OCI-LY7 (cell line): ENCODE measurements at regions not wholly inside any gene's neighbourhood (a gene's known extent, or its start where the extent isn't known, plus 50 kb on each side); places are given as distances from the start of the nearest gene placed in this dataset.

Source experiments
- BruUV-seq: library from RNA; stranded (reverse); fragments of 400-500 nt; replicated peaks from 2 replicates; lab custom pipeline; 2021; lab: Mats Ljungman, UMichigan
- CTCF ChIA-PET: fragments of 300-600 bp; sonication (Branson Sonifier 250); formaldehyde crosslinking; loops from one replicate; lab custom pipeline; 2022; ENCODE audit warnings: antibody characterized with exemption; ENCODE audit not compliant: unreplicated experiment; lab: Charles Lee
- POLR2A ChIA-PET: fragments of 300-600 bp; sonication (Branson Sonifier 250); formaldehyde crosslinking; loops from one replicate; lab custom pipeline; 2022; ENCODE audit warnings: antibody characterized with exemption; lab: Charles Lee
- DNase-seq: peaks from one replicate; pipeline ENCODE4 v3.0.0-alpha.2; 2015; ENCODE audit warnings: low spot score
- H2AFZ ChIP-seq: fragments of 200-600 bp; sonication (generic), shearing (Covaris generic); 2 replicates; pipeline ENCODE4 v1.6.1; 2014; ENCODE audit warnings: mild to moderate bottlenecking, antibody characterized with exemption, low read length, moderate library complexity
- H3K27ac ChIP-seq: fragments of 200-600 bp; sonication (generic); 2 replicates; pipeline ENCODE4 v1.5.1; 2014; ENCODE audit warnings: mixed run types, low read depth, mild to moderate bottlenecking, moderate library complexity, low read length, inconsistent platforms; ENCODE audit not compliant: poor library complexity, severe bottlenecking
- H3K36me3 ChIP-seq: fragments of 200-600 bp; sonication (generic); 2 replicates; pipeline ENCODE4 v1.6.1; 2014; ENCODE audit warnings: mild to moderate bottlenecking, antibody characterized with exemption, low read length, moderate library complexity, mixed read lengths; ENCODE audit not compliant: insufficient read depth
- H3K4me1 ChIP-seq: fragments of 200-600 bp; sonication (generic); 2 replicates; pipeline ENCODE4 v1.5.1; 2014; ENCODE audit warnings: mild to moderate bottlenecking, low read length; ENCODE audit not compliant: insufficient read depth, poor library complexity, severe bottlenecking
- H3K4me2 ChIP-seq: fragments of 200-600 bp; sonication (generic); 2 replicates; pipeline ENCODE4 v1.6.1; 2014; ENCODE audit warnings: mild to moderate bottlenecking, low read length
- H3K4me3 ChIP-seq: fragments of 200-600 bp; sonication (generic); 2 replicates; pipeline ENCODE4 v1.5.1; 2014; ENCODE audit warnings: mild to moderate bottlenecking, low read depth, low read length; ENCODE audit not compliant: poor library complexity, severe bottlenecking
- H3K79me2 ChIP-seq: fragments of 200-600 bp; sonication (generic); 2 replicates; pipeline ENCODE4 v1.6.1; 2016; ENCODE audit warnings: low read depth, mild to moderate bottlenecking, low read length, moderate library complexity, mixed read lengths; ENCODE audit not compliant: insufficient read depth
- H3K9me2 ChIP-seq: fragments of 200-600 bp; sonication (generic); 2 replicates; pipeline ENCODE4 v1.6.1; 2016; ENCODE audit warnings: mild to moderate bottlenecking, low read length, mixed read lengths; ENCODE audit not compliant: insufficient read depth
- H3K9me3 ChIP-seq: fragments of 200-600 bp; sonication (generic); 2 replicates; pipeline ENCODE4 v1.6.1; 2014; ENCODE audit warnings: mild to moderate bottlenecking, mixed run types, low read length, mixed read lengths
- H4K20me1 ChIP-seq: fragments of 200-600 bp; sonication (generic); 2 replicates; pipeline ENCODE4 v1.6.1; 2014; ENCODE audit warnings: mild to moderate bottlenecking, antibody characterized with exemption, low read length, moderate library complexity, mixed read lengths; ENCODE audit not compliant: insufficient read depth
- EZH2phosphoT487 ChIP-seq: fragments of 200-600 bp; sonication (generic); IDR thresholded peaks from 2 replicates; pipeline ENCODE4 v1.6.1; 2018; ENCODE audit warnings: low read depth, borderline replicate concordance, mild to moderate bottlenecking, mixed run types, antibody characterized with exemption, low read length, moderate library complexity, mixed read lengths
- intact Hi-C: fragments of 100-400 bp; cut with micrococcal nuclease; formaldehyde crosslinking; loops from one replicate; pipeline ENCODE4 v1.10.0; 2022; ENCODE audit not compliant: unreplicated experiment
- TF ChIP-seq, protein P1 (sequence below): fragments of 200-600 bp; sonication (generic); conservative IDR thresholded peaks from 2 replicates; pipeline ENCODE4 v1.5.1; 2014; ENCODE audit warnings: mild to moderate bottlenecking, antibody characterized with exemption, low read length, moderate library complexity, mixed read lengths

DNA sequence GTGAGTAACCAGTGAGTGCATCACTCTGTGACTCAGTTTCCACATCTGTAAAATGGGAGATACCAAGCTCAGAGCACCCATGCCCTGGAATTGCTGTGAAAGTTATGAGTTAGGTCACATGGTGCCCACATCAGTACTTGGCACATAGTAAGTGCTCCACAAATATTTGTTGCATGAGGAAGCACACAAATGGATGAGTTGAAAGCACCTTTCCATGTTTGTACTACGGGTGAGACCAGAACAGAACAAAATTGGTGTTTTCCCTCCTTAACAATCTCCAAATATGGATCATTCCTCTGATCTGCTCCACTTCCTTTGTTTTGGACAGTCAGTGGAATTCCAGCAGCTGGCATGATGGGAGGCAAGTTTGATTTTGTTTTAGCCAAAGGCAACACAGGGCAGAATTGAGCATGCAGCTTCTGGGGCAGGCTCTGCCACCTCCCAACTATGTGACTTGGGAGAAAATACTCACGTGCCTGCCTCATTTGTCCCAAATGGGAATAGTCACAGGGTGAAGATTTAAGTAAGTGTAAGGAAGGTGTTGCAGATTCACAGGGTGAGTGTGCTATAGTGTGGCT, 503.7 kb upstream of the SULF2 start:
- Histone ChIP-seq H3K9me2 (no peaks in the 10 kb centered on the region), H2AFZ (no peak overlapping the region), H3K79me2 (no peaks in the 10 kb centered on the region), H3K36me3 (no peaks in the 10 kb centered on the region), H3K9me3 (no peaks in the 10 kb centered on the region), H3K4me2 (no peak overlapping the region), H3K4me1 (no peaks in the 10 kb centered on the region), H3K27ac (no peak overlapping the region), H3K4me3 (no peak overlapping the region), H4K20me1 (no peaks in the 10 kb centered on the region)
- POLR2A ChIA-PET: no interaction called here
- no peak for DNase-seq
- no peak for TF ChIP-seq EZH2phosphoT487
- TF ChIP-seq, protein P1, sequence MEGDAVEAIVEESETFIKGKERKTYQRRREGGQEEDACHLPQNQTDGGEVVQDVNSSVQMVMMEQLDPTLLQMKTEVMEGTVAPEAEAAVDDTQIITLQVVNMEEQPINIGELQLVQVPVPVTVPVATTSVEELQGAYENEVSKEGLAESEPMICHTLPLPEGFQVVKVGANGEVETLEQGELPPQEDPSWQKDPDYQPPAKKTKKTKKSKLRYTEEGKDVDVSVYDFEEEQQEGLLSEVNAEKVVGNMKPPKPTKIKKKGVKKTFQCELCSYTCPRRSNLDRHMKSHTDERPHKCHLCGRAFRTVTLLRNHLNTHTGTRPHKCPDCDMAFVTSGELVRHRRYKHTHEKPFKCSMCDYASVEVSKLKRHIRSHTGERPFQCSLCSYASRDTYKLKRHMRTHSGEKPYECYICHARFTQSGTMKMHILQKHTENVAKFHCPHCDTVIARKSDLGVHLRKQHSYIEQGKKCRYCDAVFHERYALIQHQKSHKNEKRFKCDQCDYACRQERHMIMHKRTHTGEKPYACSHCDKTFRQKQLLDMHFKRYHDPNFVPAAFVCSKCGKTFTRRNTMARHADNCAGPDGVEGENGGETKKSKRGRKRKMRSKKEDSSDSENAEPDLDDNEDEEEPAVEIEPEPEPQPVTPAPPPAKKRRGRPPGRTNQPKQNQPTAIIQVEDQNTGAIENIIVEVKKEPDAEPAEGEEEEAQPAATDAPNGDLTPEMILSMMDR: no peak
- CTCF ChIA-PET: no interaction called here
- intact Hi-C loops: no loop called here
- BruUV-seq: no TSS peak

DNA sequence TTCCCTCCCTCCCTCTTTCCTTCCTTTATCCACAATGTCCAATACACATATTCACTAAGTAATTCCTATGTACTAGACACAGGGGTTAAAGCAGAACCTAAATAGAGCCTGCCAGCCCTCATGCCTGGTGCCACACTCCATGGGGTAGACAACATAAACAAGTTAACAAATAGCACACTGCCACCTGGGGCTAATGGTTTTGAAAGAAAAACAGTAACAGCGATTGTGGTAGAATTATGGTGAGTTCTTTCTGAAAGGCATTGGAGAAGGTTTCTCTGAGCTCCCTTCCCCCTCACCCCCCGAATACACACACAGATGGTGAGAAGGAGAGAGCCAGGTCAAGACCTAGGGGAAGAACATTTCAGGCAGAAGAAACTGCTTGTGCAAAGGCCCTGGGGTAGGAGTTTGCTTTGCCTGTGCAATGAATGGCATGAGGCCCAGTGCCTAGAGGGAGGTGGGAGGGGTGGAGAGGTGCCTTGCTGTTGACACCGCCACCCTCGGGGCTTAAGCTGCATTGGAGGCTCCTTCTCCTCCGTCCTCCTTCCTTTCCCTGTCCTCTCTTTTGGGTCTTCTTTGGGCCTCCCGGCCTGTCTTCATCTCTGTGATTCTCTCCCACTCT, 502.4 kb upstream of the SULF2 start:
- Histone ChIP-seq H3K4me3 (no peak overlapping the region), H2AFZ (no peak overlapping the region), H3K79me2 (no peaks in the 10 kb centered on the region), H4K20me1 (no peaks in the 10 kb centered on the region), H3K36me3 (no peaks in the 10 kb centered on the region), H3K9me2 (no peaks in the 10 kb centered on the region), H3K27ac (no peak overlapping the region), H3K4me1 (no peaks in the 10 kb centered on the region), H3K4me2 (no peak overlapping the region), H3K9me3 (no peaks in the 10 kb centered on the region)
- CTCF ChIA-PET: no interaction called here
- POLR2A ChIA-PET: no interaction called here
- TF ChIP-seq, protein P1: no peak
- no TSS peak for BruUV-seq
- intact Hi-C loops: no loop called here
- no peak for DNase-seq

DNA sequence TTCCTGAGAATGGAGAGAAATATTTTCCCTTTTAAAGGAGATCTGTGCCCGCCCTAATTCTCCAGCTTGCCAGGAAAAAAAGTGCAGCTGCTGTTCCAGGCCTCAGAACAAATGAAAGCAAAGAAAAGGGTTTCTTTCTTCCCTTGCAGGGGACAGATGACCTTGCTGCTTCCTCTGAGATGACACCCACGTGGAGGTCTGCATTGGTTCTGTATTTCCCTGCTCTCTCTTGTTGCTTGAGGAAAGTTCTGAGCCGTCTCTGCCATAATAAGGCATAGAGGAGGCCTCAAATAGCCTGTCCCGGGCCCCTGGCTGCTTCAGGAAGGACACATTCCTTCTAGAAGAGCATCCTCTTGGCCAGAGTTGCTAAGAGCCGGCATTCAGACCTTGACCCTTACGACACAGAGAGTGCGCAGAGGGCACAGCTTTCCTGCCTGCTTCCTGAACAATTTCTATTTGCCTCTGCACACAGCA, 501.8 kb upstream of the SULF2 start:
- CTCF ChIA-PET: no interaction called here
- Histone ChIP-seq H3K36me3 (no peaks in the 10 kb centered on the region), H3K27ac (no peak overlapping the region), H2AFZ (no peak overlapping the region), H3K4me1 (no peaks in the 10 kb centered on the region), H3K79me2 (no peaks in the 10 kb centered on the region), H3K4me3 (no peak overlapping the region), H3K4me2 (no peak overlapping the region), H4K20me1 (no peaks in the 10 kb centered on the region), H3K9me2 (no peaks in the 10 kb centered on the region), H3K9me3 (no peaks in the 10 kb centered on the region)
- TF ChIP-seq EZH2phosphoT487: no peak
- TF ChIP-seq, protein P1: no peak
- no TSS peak for BruUV-seq
- POLR2A ChIA-PET: no interaction called here
- intact Hi-C loops: no loop called here
- DNase-seq: no peak
